ENCODE measurements at regions not wholly inside any gene's neighbourhood (a gene's known extent, or its start where the extent isn't known, plus 50 kb on each side); places are given as distances from the start of the nearest gene placed in this dataset.

- TF ChIP-seq CTCF (IDR thresholded peaks at IDR 0.05) = no peak
- no peak for TF ChIP-seq POLR2A (IDR thresholded peaks at IDR 0.05)
- no peak for TF ChIP-seq POLR2AphosphoS5 (IDR thresholded peaks at IDR 0.05)
Observed at GRCh38 chr2:200064879-200065278, 109.5 kb downstream of the MAIP1 start.

Measured in transverse colon (tissue), 4 donors.